GM12864 (cell line): ENCODE measurements at regions not wholly inside any gene's neighbourhood (a gene's known extent, or its start where the extent isn't known, plus 50 kb on each side); places are given as distances from the start of the nearest gene placed in this dataset.

Source experiments
- DNase-seq: peaks from one replicate; pipeline ENCODE4 v3.0.0-alpha.2; 2011; ENCODE audit warnings: low read depth
- H3K4me3 ChIP-seq: 2 replicates; pipeline ENCODE4 v1.5.1; 2011; ENCODE audit warnings: mild to moderate bottlenecking, low read depth, low read length, control low read depth
- TF ChIP-seq, protein P1 (sequence below): IDR thresholded peaks from 2 replicates; pipeline ENCODE4 v1.5.1; 2011; ENCODE audit warnings: low read depth, mild to moderate bottlenecking, moderate library complexity, low read length, control low read depth, inconsistent platforms; ENCODE audit errors: missing control alignments

DNA sequence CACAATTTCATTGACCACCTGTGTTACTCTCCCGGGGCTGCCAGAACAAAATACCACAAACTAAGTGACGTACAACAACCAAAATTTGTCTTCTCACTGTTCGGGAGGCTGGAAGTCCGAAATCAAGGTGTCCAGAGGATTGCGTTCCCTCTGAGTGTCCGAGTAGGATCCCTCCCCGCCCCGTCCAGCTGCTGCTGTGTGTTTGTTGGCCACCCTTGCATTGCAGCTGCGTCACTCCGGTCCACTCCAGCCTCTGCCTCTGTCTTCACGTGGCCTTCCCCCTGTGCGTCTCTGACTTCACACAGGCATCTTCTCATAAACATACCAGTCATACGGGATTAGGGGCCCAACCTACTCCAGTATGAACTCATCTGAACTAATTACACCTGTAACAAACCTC is 251.8 kb upstream of the SMIM21 start:
- no peak for DNase-seq
- no peak overlapping the region for H3K4me3 ChIP-seq
- TF ChIP-seq, protein P1, sequence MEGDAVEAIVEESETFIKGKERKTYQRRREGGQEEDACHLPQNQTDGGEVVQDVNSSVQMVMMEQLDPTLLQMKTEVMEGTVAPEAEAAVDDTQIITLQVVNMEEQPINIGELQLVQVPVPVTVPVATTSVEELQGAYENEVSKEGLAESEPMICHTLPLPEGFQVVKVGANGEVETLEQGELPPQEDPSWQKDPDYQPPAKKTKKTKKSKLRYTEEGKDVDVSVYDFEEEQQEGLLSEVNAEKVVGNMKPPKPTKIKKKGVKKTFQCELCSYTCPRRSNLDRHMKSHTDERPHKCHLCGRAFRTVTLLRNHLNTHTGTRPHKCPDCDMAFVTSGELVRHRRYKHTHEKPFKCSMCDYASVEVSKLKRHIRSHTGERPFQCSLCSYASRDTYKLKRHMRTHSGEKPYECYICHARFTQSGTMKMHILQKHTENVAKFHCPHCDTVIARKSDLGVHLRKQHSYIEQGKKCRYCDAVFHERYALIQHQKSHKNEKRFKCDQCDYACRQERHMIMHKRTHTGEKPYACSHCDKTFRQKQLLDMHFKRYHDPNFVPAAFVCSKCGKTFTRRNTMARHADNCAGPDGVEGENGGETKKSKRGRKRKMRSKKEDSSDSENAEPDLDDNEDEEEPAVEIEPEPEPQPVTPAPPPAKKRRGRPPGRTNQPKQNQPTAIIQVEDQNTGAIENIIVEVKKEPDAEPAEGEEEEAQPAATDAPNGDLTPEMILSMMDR = no peak

DNA sequence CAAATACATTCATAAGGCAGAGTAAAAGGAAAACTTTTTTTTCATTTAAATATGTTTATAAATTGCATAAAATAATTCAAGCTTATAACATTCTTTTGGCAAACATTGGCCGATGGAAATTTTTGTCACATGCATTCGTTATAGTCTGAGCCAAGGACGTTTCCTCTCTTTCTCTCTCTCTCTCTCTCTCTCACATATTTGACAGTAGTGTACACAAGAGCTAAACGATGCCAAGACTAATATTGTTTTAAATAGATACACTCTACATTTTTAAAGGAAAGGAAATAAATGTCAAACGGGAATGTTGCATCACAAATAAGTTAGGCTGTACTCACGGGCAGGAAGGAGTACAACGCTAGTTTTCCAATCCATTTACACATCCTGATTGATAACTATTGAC is 251.1 kb upstream of the SMIM21 start:
- DNase-seq = no peak
- TF ChIP-seq, protein P1 = no peak
- H3K4me3 ChIP-seq = no peak overlapping the region

DNA sequence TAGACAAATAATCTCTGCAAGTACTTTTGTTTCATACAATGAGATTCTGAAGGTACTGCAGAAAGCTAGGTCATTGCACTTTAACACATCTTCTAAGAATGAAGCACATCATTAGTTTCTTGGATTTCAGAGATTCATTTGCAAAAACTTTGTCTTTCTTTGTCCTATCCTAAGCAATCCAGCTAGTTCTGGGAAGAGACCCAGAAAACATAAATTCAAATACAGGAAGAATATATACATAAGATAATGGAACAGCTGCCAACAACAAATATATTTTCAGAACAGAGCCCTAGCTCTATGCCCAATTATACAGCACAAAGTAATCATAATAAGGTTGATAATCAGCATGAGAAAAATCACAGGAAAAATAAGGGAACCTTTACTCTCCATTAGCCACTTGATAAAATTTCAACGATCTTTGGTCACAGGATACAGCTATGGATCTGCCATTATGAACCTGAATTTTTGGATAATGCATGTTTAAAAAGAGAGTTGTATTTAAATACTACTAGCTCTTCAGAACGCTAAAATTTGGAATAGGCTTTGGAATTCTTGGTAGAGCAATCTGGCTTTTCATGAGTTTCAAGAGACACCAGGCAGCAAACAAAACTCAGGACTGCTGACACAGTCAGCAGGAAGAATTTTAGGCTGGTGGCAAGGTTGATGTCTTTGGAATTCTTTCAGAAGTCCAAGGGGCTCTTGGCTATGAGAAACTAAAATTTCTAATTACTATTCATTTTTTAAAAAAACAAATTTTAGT is 250.4 kb upstream of the SMIM21 start:
- H3K4me3 ChIP-seq = no peak overlapping the region
- TF ChIP-seq, protein P1 = no peak

DNA sequence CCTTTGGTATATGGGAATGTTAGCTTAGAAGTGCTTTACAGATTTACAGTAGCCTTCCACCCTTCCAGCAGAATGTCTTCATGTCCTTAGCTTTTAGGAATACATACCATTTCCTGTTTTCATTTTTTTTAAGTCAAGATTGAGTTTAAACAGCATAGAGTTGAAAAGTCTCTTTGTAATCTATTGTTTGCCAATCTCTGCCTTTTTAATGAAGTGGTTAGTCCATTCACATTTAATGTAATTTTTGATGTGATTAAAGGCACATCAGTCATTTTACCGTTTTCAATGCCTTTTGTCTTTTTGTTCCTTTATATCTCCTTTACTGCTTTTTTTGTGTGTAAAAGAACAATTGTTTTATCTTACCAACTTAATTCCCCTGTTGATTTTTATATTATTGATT is 233.4 kb upstream of the SMIM21 start:
- TF ChIP-seq, protein P1 = no peak
- no peak overlapping the region for H3K4me3 ChIP-seq
- no peak for DNase-seq

More for the DNA sequence above, 250.4 kb upstream of the SMIM21 start:
- no peak for DNase-seq

DNA sequence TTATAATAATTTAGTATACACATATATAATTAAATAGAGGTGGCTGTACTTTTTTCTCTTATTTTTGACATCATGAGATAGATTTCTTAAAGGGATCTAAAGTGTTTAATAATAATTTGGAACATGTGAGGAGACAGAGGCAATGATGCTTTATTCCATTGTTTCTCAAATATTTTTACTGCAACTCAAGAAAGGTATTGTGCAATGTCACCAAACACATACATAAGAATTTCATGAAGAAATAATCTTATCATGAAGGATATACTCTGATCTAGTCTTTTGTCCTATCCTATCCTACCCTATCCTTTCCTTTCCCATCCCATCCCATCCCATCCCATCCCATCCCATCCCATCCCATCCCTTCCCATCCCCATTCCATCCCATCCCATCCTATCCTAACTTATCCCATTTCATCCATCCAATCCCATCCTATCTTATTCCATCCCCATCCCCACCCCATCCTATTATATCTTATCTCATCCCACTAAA is 232.1 kb upstream of the SMIM21 start:
- H3K4me3 ChIP-seq = no peak overlapping the region
- DNase-seq = no peak
- TF ChIP-seq, protein P1 = no peak

DNA sequence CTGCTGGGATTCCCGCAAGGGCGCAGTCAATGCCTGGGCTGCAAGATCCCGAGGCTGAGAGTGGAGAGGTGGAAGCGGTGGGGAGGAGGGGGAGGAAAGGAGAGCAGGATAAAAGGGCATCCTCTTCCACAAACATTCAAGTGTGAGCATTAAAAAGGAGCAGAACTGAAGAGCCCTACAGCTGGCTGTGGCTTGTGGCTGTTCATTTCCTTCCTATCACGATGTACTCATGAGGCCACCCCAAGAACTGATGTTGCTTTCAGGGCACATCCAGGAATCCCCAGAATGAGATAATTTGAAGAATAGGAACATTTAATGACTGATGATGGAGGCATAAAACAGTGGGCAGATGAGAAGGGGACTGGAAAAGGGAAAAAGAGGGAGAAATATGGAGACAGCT is 230.8 kb upstream of the SMIM21 start:
- no peak for DNase-seq
- no peak overlapping the region for H3K4me3 ChIP-seq
- TF ChIP-seq, protein P1 = no peak
